Right lobe of liver (tissue), 6 donors: ENCODE measurements at regions not wholly inside any gene's neighbourhood (a gene's known extent, or its start where the extent isn't known, plus 50 kb on each side); places are given as distances from the start of the nearest gene placed in this dataset.
"Not testable (repeated sequence)": the region's sequence is repeated elsewhere in the genome, so short reads cannot be mapped to it uniquely, and the experiment has no call there.

Experiments
- ATAC-seq, 4 donors: fragments of 200-7000 bp; cut with Tn5 transposase; one replicate each; pipeline ENCODE4 v1.9.1; 2020; ENCODE audit warnings: mild to moderate bottlenecking in 4 of 4, moderate library complexity in 4 of 4
- DNase-seq, 3 donors: peaks; one replicate each; pipeline ENCODE4 v3.0.0-alpha.2; 2020
- H3K27ac ChIP-seq, 3 donors: fragments of 200-600 bp; one replicate each; pipeline ENCODE4 v1.8.0; 2022
- H3K27me3 ChIP-seq, 2 donors: fragments of 200-600 bp; one replicate each; pipeline ENCODE4 v1.8.0; 2022
- H3K36me3 ChIP-seq, 4 donors: fragments of 200-600 bp; sonication (generic) in 1 of 4; one replicate each; pipeline versions ENCODE4 v1.5.1 to v1.8.0; 2017 to 2022; ENCODE audit warnings: control low read depth in 1 of 4
- H3K4me1 ChIP-seq, 4 donors: fragments of 200-600 bp; sonication (generic) in 1 of 4; one replicate each; pipeline versions ENCODE4 v1.5.1 to v1.8.0; 2017 to 2022; ENCODE audit warnings: control low read depth in 1 of 4
- H3K4me3 ChIP-seq, 3 donors: fragments of 200-600 bp; one replicate each; pipeline ENCODE4 v1.8.0; 2022
- H3K9me3 ChIP-seq, 4 donors: fragments of 200-600 bp; sonication (generic) in 1 of 4; one replicate each; pipeline versions ENCODE4 v1.5.1 to v1.8.0; 2017 to 2022; ENCODE audit warnings: control low read depth in 1 of 4
- POLR2A ChIP-seq: fragments of 450-650 bp; IDR thresholded peaks from one replicate; pipeline ENCODE4 v1.6.1; 2017; ENCODE audit warnings: antibody characterized with exemption, mild to moderate bottlenecking
- WGBS: methylation state at CpG from one replicate; pipeline ENCODE4 v1.1.6; 2018; ENCODE audit warnings: low coverage, low lambda C conversion rate; ENCODE audit not compliant: insufficient coverage; ENCODE audit errors: missing lambda C conversion rate; 5-methylcytosine and 5-hydroxymethylcytosine counted together
- intact Hi-C, 2 donors: fragments of 100-400 bp; cut with DNase I; formaldehyde crosslinking; loops; one replicate each; pipeline versions ENCODE4 v1.11.2 to v1.14.1; 2022
- TF ChIP-seq, protein P1 (sequence below), 4 donors: fragments of 200-600 bp in 3 of 4; fragments of 450-650 bp in 1 of 4; IDR thresholded peaks; one replicate each; pipeline versions ENCODE4 v1.5.1 to v1.8.0; 2016 to 2022; ENCODE audit warnings: antibody characterized with exemption in 4 of 4, mild to moderate bottlenecking in 2 of 4
- donor health status: DM: no; HTN: yes; CAD: no.
- donor health status: DM: no; HTN: no; CAD: no.
- donor health status: DM: no; HTN: no; CAD: no.
- donor health status: DM: no; HTN: yes; CAD: no.
- donor health status: DM: no; HTN: yes; CAD: no.

DNA sequence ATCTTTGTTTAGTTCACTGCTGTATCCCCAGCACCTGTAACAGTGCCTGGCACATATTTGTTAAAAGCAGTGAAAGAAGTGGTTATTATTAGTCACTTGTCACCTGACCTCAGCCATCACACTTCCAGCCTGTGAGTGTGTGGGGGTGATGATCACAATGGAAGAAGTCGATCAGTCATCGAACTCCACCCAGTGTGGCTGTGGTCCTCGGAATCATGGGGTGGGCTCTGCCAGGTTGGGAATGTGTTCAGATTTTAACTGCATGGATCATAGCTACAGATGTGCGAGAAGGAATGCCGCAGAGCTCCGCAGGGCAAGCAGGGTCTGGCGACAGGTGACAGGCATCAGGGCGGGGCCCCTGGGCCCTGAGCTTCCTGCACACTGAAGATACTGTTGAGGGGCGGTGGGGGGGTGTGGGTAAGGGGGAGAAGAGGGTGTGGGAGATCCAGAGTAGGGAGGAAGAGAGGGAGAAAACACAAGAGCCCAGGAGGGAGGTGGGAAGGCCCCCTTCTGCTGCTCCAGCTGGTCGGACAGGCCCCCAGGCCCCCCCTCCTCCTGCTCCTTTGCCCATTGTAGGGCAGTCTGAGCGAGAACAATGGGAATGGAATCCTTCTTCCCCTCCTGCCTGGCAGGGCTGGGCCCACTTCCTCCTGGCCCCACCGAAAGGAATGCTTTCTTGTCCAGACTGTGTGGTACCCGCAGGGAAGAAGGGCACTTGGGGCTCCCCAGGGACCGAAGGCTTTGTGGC lies 89.6 kb downstream of the SPRY4 start:
- ATAC-seq, result peak in 1 of 4 donors; percentile 20
- H3K27me3 ChIP-seq, result no peaks in the 10 kb centered on the region

DNA sequence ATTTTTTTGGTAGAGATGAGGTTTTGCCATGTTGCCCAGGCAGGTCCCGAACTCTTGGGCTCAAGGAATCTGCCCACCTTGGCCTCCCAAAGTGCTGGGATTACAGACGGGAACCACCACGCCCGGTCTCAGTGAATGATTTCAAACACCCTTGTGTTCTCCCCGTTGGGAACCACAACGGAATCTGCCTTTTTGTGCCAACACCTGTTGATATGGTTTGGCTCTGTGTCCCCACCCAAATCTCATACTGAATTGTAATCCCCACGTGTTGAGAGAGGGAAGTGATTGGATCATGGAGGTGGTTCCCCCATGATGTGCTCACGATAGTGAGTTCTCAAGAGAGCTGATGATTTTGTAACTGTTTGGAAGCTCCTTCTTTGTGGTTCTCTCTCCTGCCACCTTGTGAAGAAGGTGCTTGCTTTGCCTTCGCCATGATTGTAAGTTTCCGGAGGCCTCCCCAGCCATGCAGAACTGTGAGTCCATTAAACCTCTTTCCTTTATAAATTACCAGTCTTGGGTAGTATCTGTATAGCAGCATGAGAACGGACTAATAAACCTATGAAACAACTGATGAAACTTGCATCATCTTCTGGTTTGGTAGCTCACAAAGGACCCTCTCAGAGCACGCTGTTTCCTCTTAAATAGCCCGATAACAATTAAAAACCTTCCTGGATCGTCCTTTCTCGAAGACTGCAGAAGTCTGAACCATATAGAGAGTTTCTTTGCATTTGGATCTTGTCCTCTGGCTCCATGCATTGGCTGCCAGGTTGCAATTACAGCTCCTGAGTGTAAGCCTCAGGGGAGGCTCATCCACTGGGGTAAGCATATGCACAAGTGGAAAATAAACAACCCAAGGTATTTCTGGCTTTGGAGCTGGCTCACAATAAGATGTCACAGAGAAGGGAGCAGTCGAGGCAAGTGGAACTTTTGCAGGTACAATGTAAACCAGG lies 91.5 kb downstream of the SPRY4 start:
- DNase-seq, result no peak

More for the DNA sequence above, 89.6 kb downstream of the SPRY4 start:
- no peak for TF ChIP-seq POLR2A
- TF ChIP-seq, protein P1, sequence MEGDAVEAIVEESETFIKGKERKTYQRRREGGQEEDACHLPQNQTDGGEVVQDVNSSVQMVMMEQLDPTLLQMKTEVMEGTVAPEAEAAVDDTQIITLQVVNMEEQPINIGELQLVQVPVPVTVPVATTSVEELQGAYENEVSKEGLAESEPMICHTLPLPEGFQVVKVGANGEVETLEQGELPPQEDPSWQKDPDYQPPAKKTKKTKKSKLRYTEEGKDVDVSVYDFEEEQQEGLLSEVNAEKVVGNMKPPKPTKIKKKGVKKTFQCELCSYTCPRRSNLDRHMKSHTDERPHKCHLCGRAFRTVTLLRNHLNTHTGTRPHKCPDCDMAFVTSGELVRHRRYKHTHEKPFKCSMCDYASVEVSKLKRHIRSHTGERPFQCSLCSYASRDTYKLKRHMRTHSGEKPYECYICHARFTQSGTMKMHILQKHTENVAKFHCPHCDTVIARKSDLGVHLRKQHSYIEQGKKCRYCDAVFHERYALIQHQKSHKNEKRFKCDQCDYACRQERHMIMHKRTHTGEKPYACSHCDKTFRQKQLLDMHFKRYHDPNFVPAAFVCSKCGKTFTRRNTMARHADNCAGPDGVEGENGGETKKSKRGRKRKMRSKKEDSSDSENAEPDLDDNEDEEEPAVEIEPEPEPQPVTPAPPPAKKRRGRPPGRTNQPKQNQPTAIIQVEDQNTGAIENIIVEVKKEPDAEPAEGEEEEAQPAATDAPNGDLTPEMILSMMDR (IDR thresholded peaks at IDR 0.05), result no peak
- no peak for DNase-seq
- no peaks in the 10 kb centered on the region for H3K4me1 ChIP-seq
- WGBS, result 69% methylated on average over 10 of the region's 14 CpGs
- H3K4me3 ChIP-seq, result no peak overlapping the region
- intact Hi-C loops, result no loop called here
- H3K9me3 ChIP-seq, result no peaks in the 10 kb centered on the region
- no peak overlapping the region for H3K27ac ChIP-seq
- no peaks in the 10 kb centered on the region for H3K36me3 ChIP-seq

DNA sequence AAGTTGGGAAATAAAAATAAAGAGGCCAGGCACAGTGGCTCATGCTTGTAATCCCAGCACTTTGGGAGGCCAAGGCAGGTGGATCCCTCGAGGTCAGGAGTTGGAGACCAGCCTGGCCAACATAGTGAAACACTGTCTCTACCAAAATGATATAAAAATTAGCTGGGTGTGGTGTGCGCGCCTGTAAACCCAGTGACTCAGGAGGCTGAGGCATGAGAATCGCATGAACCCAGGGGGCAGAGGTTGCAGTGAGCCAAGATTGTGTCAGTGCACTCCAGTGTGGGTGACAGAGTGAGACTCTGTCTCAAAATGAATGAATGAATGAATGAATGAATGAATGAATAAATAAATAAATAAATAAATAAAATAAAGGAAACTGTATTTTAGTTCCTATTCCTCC lies 93.9 kb downstream of the SPRY4 start:
- H3K4me3 ChIP-seq, H3K27me3 ChIP-seq, DNase-seq, H3K4me1 ChIP-seq, H3K27ac ChIP-seq, H3K9me3 ChIP-seq, intact Hi-C loops, ATAC-seq, H3K36me3 ChIP-seq: not testable (repeated sequence)
- 85% methylated on average over 4 of the region's 4 CpGs for WGBS

More for the DNA sequence above, 91.5 kb downstream of the SPRY4 start:
- WGBS, result 65% methylated on average over 10 of the region's 16 CpGs
- Histone ChIP-seq H3K9me3 (no peaks in the 10 kb centered on the region), H3K4me1 (no peaks in the 10 kb centered on the region), H3K27ac (no peak overlapping the region), H3K36me3 (no peaks in the 10 kb centered on the region), H3K27me3 (no peaks in the 10 kb centered on the region), H3K4me3 (no peak overlapping the region)
- TF ChIP-seq POLR2A, result no peak
- TF ChIP-seq, protein P1 (IDR thresholded peaks at IDR 0.05), result no peak
- ATAC-seq, result no peak
- intact Hi-C loops, result no loop called here

GRCh38 chr5:142225141-142225540 lies 99.7 kb downstream of the SPRY4 start:
- DNase-seq, result no peak
- Histone ChIP-seq H3K9me3 (no peaks in the 10 kb centered on the region), H3K4me3 (no peak overlapping the region), H3K27me3 (no peaks in the 10 kb centered on the region), H3K36me3 (no peaks in the 10 kb centered on the region), H3K4me1 (no peaks in the 10 kb centered on the region), H3K27ac (no peak overlapping the region)
- no CpG with 5 or more reads among the region's 8 CpGs for WGBS
- intact Hi-C loops, result no loop called here
- no peak for ATAC-seq
- TF ChIP-seq, protein P1 (IDR thresholded peaks at IDR 0.05), result no peak
- TF ChIP-seq POLR2A, result no peak
